ENCODE measurements at regions not wholly inside any gene's neighbourhood (a gene's known extent, or its start where the extent isn't known, plus 50 kb on each side); places are given as distances from the start of the nearest gene placed in this dataset.

GRCh38 chr10:123614888-123615287 is 51.3 kb upstream of the GPR26 start (continued):
- TF ChIP-seq ZNF235 (CRISPR knock-in tag; IDR thresholded peaks at IDR 0.05; ENCODE audit: borderline replicate concordance) (no peak), ZBTB38 (CRISPR knock-in tag; IDR thresholded peaks at IDR 0.05) (peak; percentile 47; the same call in 1 of the 2 replicates), IKZF1 (IDR thresholded peaks at IDR 0.05) (no peak), ZNF121 (CRISPR knock-in tag; IDR thresholded peaks at IDR 0.05) (no peak), GFI1 (CRISPR knock-in tag; IDR thresholded peaks at IDR 0.05; ENCODE audit: borderline replicate concordance) (no peak), ZBED4 (CRISPR knock-in tag; IDR thresholded peaks at IDR 0.05; ENCODE audit: borderline replicate concordance) (0 out of 2 replicates have a peak, but pooled peaks have one; percentile 46), ZNF713 (CRISPR knock-in tag; IDR thresholded peaks at IDR 0.05) (no peak), MED8 (CRISPR knock-in tag; IDR thresholded peaks at IDR 0.05; ENCODE audit: insufficient replicate concordance) (no peak), ZNF564 (CRISPR knock-in tag; IDR thresholded peaks at IDR 0.05) (no peak), ZNF30 (CRISPR knock-in tag; IDR thresholded peaks at IDR 0.05) (no peak), ZNF251 (CRISPR knock-in tag; IDR thresholded peaks at IDR 0.05) (no peak), ZNF274 (CRISPR knock-in tag; IDR thresholded peaks at IDR 0.05) (peak; percentile 58; the same call in 1 of the 2 replicates), PRDM15 (CRISPR knock-in tag; IDR thresholded peaks at IDR 0.05) (no peak), ZNF430 (CRISPR knock-in tag; IDR thresholded peaks at IDR 0.05) (peak; percentile 85), FIP1L1 (IDR thresholded peaks at IDR 0.05; ENCODE audit: borderline replicate concordance, insufficient read depth, low read depth, low read length) (no peak), ZFP36L2 (CRISPR knock-in tag; IDR thresholded peaks at IDR 0.05) (no peak), ZNF292 (CRISPR knock-in tag; IDR thresholded peaks at IDR 0.05; ENCODE audit: borderline replicate concordance, low read depth) (no peak), KLF6 (CRISPR knock-in tag; IDR thresholded peaks at IDR 0.05) (peak; percentile 89), ZNF354B (CRISPR knock-in tag; IDR thresholded peaks at IDR 0.05) (no peak), TRIM22 (IDR thresholded peaks at IDR 0.05) (no peak), SKI (IDR thresholded peaks at IDR 0.05; ENCODE audit: partially characterized antibody) (no peak)
- TF ChIP-seq, protein P1, sequence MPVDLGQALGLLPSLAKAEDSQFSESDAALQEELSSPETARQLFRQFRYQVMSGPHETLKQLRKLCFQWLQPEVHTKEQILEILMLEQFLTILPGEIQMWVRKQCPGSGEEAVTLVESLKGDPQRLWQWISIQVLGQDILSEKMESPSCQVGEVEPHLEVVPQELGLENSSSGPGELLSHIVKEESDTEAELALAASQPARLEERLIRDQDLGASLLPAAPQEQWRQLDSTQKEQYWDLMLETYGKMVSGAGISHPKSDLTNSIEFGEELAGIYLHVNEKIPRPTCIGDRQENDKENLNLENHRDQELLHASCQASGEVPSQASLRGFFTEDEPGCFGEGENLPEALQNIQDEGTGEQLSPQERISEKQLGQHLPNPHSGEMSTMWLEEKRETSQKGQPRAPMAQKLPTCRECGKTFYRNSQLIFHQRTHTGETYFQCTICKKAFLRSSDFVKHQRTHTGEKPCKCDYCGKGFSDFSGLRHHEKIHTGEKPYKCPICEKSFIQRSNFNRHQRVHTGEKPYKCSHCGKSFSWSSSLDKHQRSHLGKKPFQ (CRISPR knock-in tag; IDR thresholded peaks at IDR 0.05; ENCODE audit: insufficient replicate concordance) = peak; percentile 50

Measured in HepG2 (cell line).